Ectodermal cell (in vitro differentiated cells): ENCODE measurements at regions not wholly inside any gene's neighbourhood (a gene's known extent, or its start where the extent isn't known, plus 50 kb on each side); places are given as distances from the start of the nearest gene placed in this dataset.

ENCODE experiments used
- H3K27ac ChIP-seq: 2 replicates; pipeline ENCODE4 v1.7.0; 2013; ENCODE audit warnings: mild to moderate bottlenecking, low read depth, low read length; ENCODE audit not compliant: insufficient read depth, poor library complexity, severe bottlenecking
- H3K27me3 ChIP-seq: 2 replicates; pipeline ENCODE4 v1.7.0; 2013; ENCODE audit warnings: mild to moderate bottlenecking, low read length; ENCODE audit not compliant: insufficient read depth, control insufficient read depth, poor library complexity, severe bottlenecking
- H3K36me3 ChIP-seq: one replicate; pipeline ENCODE4 v1.7.0; 2013; ENCODE audit warnings: low read length; ENCODE audit not compliant: control insufficient read depth, insufficient read depth
- H3K4me1 ChIP-seq: one replicate; pipeline ENCODE4 v1.7.0; 2013; ENCODE audit warnings: low read length; ENCODE audit not compliant: control insufficient read depth, insufficient read depth
- H3K4me3 ChIP-seq: 2 replicates; pipeline ENCODE4 v1.7.0; 2013; ENCODE audit warnings: low read depth, low read length, control low read depth; ENCODE audit not compliant: insufficient read depth
- H3K9me3 ChIP-seq: 2 replicates; pipeline ENCODE4 v1.7.0; 2013; ENCODE audit warnings: mild to moderate bottlenecking, low read length, moderate library complexity; ENCODE audit not compliant: control insufficient read depth
- WGBS, 2 experiments: methylation state at CpG; one replicate each; pipeline ENCODE4 v1.1.7; 2013; ENCODE audit warnings: missing lambda C conversion rate in 2 of 2; 5-methylcytosine and 5-hydroxymethylcytosine counted together

DNA sequence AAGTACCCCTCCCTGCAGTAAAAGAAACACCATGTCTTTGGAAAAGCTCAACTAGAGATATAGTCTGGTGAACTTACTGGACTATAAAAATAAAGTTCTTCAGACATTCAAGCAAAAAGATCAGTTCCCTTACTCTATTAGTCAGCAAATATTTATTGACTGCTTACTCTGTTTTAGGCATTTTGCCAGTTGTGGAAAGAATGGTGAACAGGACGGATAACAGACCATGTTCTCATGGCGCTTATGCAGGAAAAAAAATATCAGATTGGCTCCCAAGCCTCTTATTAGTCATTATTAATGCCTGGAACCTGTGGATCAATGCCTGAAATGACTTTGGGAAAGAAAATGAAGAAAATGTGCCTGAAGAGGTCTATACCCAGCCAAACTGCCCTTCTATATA lies 282.2 kb upstream of the EPHA7 start:
- H3K27ac ChIP-seq: no peak overlapping the region
- H3K4me3 ChIP-seq: no peak overlapping the region
- no peaks in the 10 kb centered on the region for H3K36me3 ChIP-seq
- no peaks in the 10 kb centered on the region for H3K4me1 ChIP-seq
- WGBS, 2 experiments: 91 to 100% methylated on average over 2 of the region's 2 CpGs
- H3K27me3 ChIP-seq: no peaks in the 10 kb centered on the region
- H3K9me3 ChIP-seq: no peaks in the 10 kb centered on the region

DNA sequence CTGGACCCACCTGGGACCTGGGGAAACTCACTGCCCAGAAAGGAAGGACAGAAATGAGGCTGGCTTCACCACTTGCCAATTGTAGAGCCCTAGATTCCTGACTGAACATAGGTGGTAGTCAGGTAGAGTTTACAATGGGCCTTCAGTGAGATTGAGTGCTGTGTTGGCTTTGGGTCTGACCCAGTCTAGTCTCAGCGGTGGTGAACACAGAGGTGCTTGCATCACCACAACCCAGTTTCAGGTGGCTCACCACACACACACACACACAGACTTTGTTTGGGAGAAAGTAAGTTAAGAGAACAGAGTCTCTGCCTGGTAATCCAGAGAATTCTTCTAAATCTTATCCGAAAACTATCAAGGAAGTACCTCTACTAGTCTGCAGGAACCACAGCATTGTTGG lies 266.1 kb upstream of the EPHA7 start:
- H3K36me3 ChIP-seq: no peaks in the 10 kb centered on the region
- H3K27ac ChIP-seq: no peak overlapping the region
- no peaks in the 10 kb centered on the region for H3K9me3 ChIP-seq
- H3K27me3 ChIP-seq: no peaks in the 10 kb centered on the region
- no peaks in the 10 kb centered on the region for H3K4me1 ChIP-seq
- H3K4me3 ChIP-seq: no peak overlapping the region
- 90 to 95% methylated on average over 2 of the region's 2 CpGs for WGBS, 2 experiments

DNA sequence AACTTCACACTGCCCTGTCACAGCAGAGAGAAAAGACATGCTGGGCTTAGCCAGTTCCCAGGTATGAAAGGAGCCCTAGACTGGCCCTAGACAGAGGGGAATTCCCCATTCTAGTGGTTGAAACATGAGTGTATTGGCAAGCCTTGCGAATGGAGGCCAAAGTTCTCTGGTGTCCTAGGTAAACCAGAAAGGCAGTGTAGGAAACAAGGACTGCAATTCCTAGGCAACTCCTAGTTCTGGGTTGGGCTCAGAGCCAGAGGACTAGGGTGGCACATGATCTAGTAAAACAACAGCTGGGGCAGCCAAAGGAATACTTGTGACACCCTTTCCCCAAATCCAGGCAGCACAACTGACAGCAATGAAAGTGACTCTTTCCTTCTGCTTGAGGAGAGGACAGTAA lies 265.0 kb upstream of the EPHA7 start:
- Histone ChIP-seq H3K4me1 (no peaks in the 10 kb centered on the region), H3K4me3 (no peak overlapping the region), H3K9me3 (no peaks in the 10 kb centered on the region), H3K36me3 (no peaks in the 10 kb centered on the region), H3K27ac (no peak overlapping the region), H3K27me3 (no peaks in the 10 kb centered on the region)
- WGBS, 2 experiments: 94 to 97% methylated on average over 1 of the region's 1 CpG

GRCh38 chr6:93679836-93680235 lies 260.5 kb upstream of the EPHA7 start:
- Histone ChIP-seq H3K4me1 (no peaks in the 10 kb centered on the region), H3K9me3 (no peaks in the 10 kb centered on the region), H3K36me3 (no peaks in the 10 kb centered on the region), H3K4me3 (no peak overlapping the region), H3K27me3 (no peaks in the 10 kb centered on the region), H3K27ac (no peak overlapping the region)
- 93 to 97% methylated on average over 2 of the region's 3 CpGs for WGBS, 2 experiments

GRCh38 chr6:93678841-93679454 lies 259.6 kb upstream of the EPHA7 start:
- H3K4me3 ChIP-seq: no peak overlapping the region

GRCh38 chr6:93677264-93677965 lies 258.1 kb upstream of the EPHA7 start:
- Histone ChIP-seq H3K9me3 (no peaks in the 10 kb centered on the region), H3K4me3 (no peak overlapping the region), H3K27me3 (no peaks in the 10 kb centered on the region), H3K4me1 (no peaks in the 10 kb centered on the region), H3K27ac (no peak overlapping the region), H3K36me3 (no peaks in the 10 kb centered on the region)
- WGBS, 2 experiments: 90 to 91% methylated on average over 4 of the region's 4 CpGs

More at GRCh38 chr6:93678841-93679454, 259.6 kb upstream of the EPHA7 start:
- WGBS, 2 experiments: 90 to 98% methylated on average over 4 of the region's 4 CpGs
- Histone ChIP-seq H3K27me3 (no peaks in the 10 kb centered on the region), H3K9me3 (no peaks in the 10 kb centered on the region), H3K36me3 (no peaks in the 10 kb centered on the region), H3K4me1 (no peaks in the 10 kb centered on the region), H3K27ac (no peak overlapping the region)

GRCh38 chr6:93676581-93676980 lies 257.2 kb upstream of the EPHA7 start:
- no peaks in the 10 kb centered on the region for H3K36me3 ChIP-seq
- H3K4me3 ChIP-seq: no peak overlapping the region
- no peaks in the 10 kb centered on the region for H3K4me1 ChIP-seq
- no peaks in the 10 kb centered on the region for H3K9me3 ChIP-seq
- no peaks in the 10 kb centered on the region for H3K27me3 ChIP-seq
- WGBS, 2 experiments: 100% methylated on average over 1 of the region's 1 CpG
- no peak overlapping the region for H3K27ac ChIP-seq

GRCh38 chr6:93675856-93676417 lies 256.6 kb upstream of the EPHA7 start:
- no CpG with 5 or more reads among the region's 1 CpG for WGBS, 2 experiments
- Histone ChIP-seq H3K4me1 (no peaks in the 10 kb centered on the region), H3K36me3 (no peaks in the 10 kb centered on the region), H3K4me3 (no peak overlapping the region), H3K9me3 (no peaks in the 10 kb centered on the region), H3K27me3 (no peaks in the 10 kb centered on the region), H3K27ac (no peak overlapping the region)

DNA sequence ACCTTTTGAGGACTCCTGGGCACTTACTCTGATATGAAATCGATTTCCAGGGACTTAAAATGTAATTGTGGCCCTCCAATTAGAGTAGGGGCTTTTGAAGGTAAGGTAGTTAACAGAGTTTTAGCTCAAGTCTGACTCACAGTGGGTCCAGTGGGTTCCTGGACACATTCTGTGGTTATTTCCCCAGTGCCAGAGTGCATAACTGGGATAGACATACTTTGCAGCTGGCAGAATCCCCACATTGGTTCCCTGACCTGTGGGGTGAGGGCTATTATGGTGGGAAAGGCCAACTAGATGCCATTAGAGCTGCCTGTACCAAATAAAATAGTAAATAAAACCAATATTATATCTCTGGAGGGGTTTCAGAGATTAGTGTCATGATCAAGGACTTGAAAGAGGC lies 243.8 kb upstream of the EPHA7 start:
- 88 to 90% methylated on average over 1 of the region's 1 CpG for WGBS, 2 experiments
- H3K4me3 ChIP-seq: no peak overlapping the region
- no peaks in the 10 kb centered on the region for H3K27me3 ChIP-seq
- H3K4me1 ChIP-seq: no peaks in the 10 kb centered on the region
- H3K36me3 ChIP-seq: no peaks in the 10 kb centered on the region
- H3K9me3 ChIP-seq: no peaks in the 10 kb centered on the region
- no peak overlapping the region for H3K27ac ChIP-seq

DNA sequence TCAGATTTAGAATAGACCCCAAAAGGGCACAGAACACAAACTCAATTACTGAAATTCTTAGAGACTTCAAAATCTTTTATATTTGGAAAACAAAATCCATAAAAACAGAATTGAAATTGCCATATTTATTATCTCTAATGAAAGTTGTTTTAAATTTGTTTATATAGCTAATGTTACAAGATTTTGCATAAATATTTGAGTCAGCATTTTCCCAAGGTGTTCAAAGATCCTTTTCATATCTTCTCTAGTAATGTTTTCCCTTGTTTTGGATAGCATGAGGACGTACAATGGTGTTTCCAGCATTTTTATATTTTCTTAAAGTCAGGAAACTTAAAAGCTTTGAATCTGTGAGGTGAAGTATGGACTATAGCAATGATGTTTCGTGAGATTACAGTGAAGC lies 235.2 kb upstream of the EPHA7 start:
- no peaks in the 10 kb centered on the region for H3K9me3 ChIP-seq
- no peak overlapping the region for H3K4me3 ChIP-seq
- 92 to 96% methylated on average over 2 of the region's 2 CpGs for WGBS, 2 experiments
- no peaks in the 10 kb centered on the region for H3K27me3 ChIP-seq
- H3K27ac ChIP-seq: no peak overlapping the region
- H3K36me3 ChIP-seq: no peaks in the 10 kb centered on the region
- H3K4me1 ChIP-seq: no peaks in the 10 kb centered on the region
